ENCODE measurements at regions not wholly inside any gene's neighbourhood (a gene's known extent, or its start where the extent isn't known, plus 50 kb on each side); places are given as distances from the start of the nearest gene placed in this dataset.

GRCh38 chr2:118557791-118558190 is 289.7 kb downstream of the EN1 start:
- no peak for DNase-seq

- DNase-seq: no peak
Observed at GRCh38 chr2:118557016-118557415, 290.4 kb downstream of the EN1 start.

GRCh38 chr2:118554616-118555015 is 292.8 kb downstream of the EN1 start:
- no peak for DNase-seq

- DNase-seq: no peak
Observed at GRCh38 chr2:118549503-118549902, 297.9 kb downstream of the EN1 start.

GRCh38 chr2:118548880-118549488 is 298.5 kb downstream of the EN1 start:
- no peak for DNase-seq

- no peak for DNase-seq
Observed at GRCh38 chr2:118539290-118539689, 308.2 kb downstream of the EN1 start.

- no peak for DNase-seq
Observed at GRCh38 chr2:118536306-118536705, 311.1 kb downstream of the EN1 start.

- no peak for DNase-seq
Observed at GRCh38 chr2:118535818-118536212, 311.6 kb downstream of the EN1 start.

- DNase-seq: no peak
Observed at GRCh38 chr2:118535171-118535817, 312.2 kb downstream of the EN1 start.

- DNase-seq: no peak
Observed at GRCh38 chr2:118530976-118531375, 316.5 kb downstream of the EN1 start.

- no peak for DNase-seq
Observed at GRCh38 chr2:118529908-118530599, 317.4 kb downstream of the EN1 start.

- DNase-seq: no peak
Observed at GRCh38 chr2:118527571-118527970, 319.9 kb downstream of the EN1 start.

- no peak for DNase-seq
Observed at GRCh38 chr2:118525346-118525745, 322.1 kb downstream of the EN1 start.

- DNase-seq: no peak
Observed at GRCh38 chr2:118524911-118525310, 322.5 kb downstream of the EN1 start.

GRCh38 chr2:118523761-118524160 is 323.7 kb downstream of the EN1 start:
- no peak for DNase-seq

GRCh38 chr2:118521960-118522359 is 325.5 kb downstream of the EN1 start:
- no peak for DNase-seq

- DNase-seq: no peak
Observed at GRCh38 chr2:118521272-118521671, 326.2 kb downstream of the EN1 start.

- DNase-seq: no peak
Observed at GRCh38 chr2:118520246-118520645, 327.2 kb downstream of the EN1 start.

GRCh38 chr2:118519511-118519910 is 327.9 kb downstream of the EN1 start:
- DNase-seq: no peak

- DNase-seq: no peak
Observed at GRCh38 chr2:118510807-118511206, 336.6 kb downstream of the EN1 start.

- no peak for DNase-seq
Observed at GRCh38 chr2:118509319-118510004, 338.0 kb downstream of the EN1 start.

GRCh38 chr2:118508282-118508681 is 339.2 kb downstream of the EN1 start:
- DNase-seq: no peak

GRCh38 chr2:118505436-118505835 is 342.0 kb downstream of the EN1 start:
- DNase-seq: no peak

GRCh38 chr2:118502106-118502505 is 345.3 kb downstream of the EN1 start:
- no peak for DNase-seq

Data from NCI-H1048 (cell line).